ENCODE measurements at regions not wholly inside any gene's neighbourhood (a gene's known extent, or its start where the extent isn't known, plus 50 kb on each side); places are given as distances from the start of the nearest gene placed in this dataset.
"Not testable (repeated sequence)": the region's sequence is repeated elsewhere in the genome, so short reads cannot be mapped to it uniquely, and the experiment has no call there.

- TF ChIP-seq CTCF (IDR thresholded peaks at IDR 0.05; ENCODE audit: insufficient read depth, low read depth, low read length): no peak
- no peak for TF ChIP-seq EZH2 (IDR thresholded peaks at IDR 0.05; ENCODE audit: insufficient read depth, low read length)
- Histone ChIP-seq H3K4me1 (ENCODE audit: insufficient read depth, low read length) (no peaks in the 10 kb centered on the region), H3K4me3 (ENCODE audit: insufficient read depth, low read depth, low read length) (no peak overlapping the region), H3K27me3 (ENCODE audit: insufficient read depth, low read length) (no peaks in the 10 kb centered on the region), H3K27ac (ENCODE audit: low read depth, low read length) (no peak overlapping the region), H3K9ac (ENCODE audit: low read length) (no peak overlapping the region), H3K4me2 (ENCODE audit: low read length) (no peak overlapping the region), H3K9me3 (ENCODE audit: insufficient read depth, low read depth, low read length) (no peaks in the 10 kb centered on the region), H3K79me2 (ENCODE audit: insufficient read depth, low read length) (no peaks in the 10 kb centered on the region), H4K20me1 (ENCODE audit: insufficient read depth, low read length) (no peaks in the 10 kb centered on the region), H2AFZ (ENCODE audit: low read depth, low read length) (no peak overlapping the region), H3K36me3 (ENCODE audit: insufficient read depth, low read length) (no peaks in the 10 kb centered on the region)
- H3K36me3 Mint-ChIP-seq (ENCODE audit: low read depth, unreplicated experiment): no peaks in the 10 kb centered on the region
- DNase-seq (ENCODE audit: low read depth): no peak
- H3K4me3 Mint-ChIP-seq (ENCODE audit: unreplicated experiment): no peak overlapping the region
- peaks cover 4% of the 10 kb centered on the region for H3K4me1 Mint-ChIP-seq (ENCODE audit: low read depth, unreplicated experiment)
- no peak overlapping the region for H3K27ac Mint-ChIP-seq (ENCODE audit: unreplicated experiment)
- no peak for FAIRE-seq
- peaks cover 10% of the 10 kb centered on the region for H3K27me3 Mint-ChIP-seq (ENCODE audit: low read depth, unreplicated experiment)
- H3K9me3 Mint-ChIP-seq (ENCODE audit: unreplicated experiment): peaks cover 6% of the 10 kb centered on the region
These were observed 564.4 kb downstream of the MATN1 start for GRCh38 chr1:30159015-30159414.

- not testable (repeated sequence) for H3K4me3 ChIP-seq (ENCODE audit: insufficient read depth, low read depth, low read length); H3K27me3 Mint-ChIP-seq (ENCODE audit: low read depth, unreplicated experiment); FAIRE-seq; H3K36me3 Mint-ChIP-seq (ENCODE audit: low read depth, unreplicated experiment); H2AFZ ChIP-seq (ENCODE audit: low read depth, low read length); H3K27ac ChIP-seq (ENCODE audit: low read depth, low read length); H3K36me3 ChIP-seq (ENCODE audit: insufficient read depth, low read length); H3K9me3 ChIP-seq (ENCODE audit: insufficient read depth, low read depth, low read length); H3K9ac ChIP-seq (ENCODE audit: low read length); H3K27ac Mint-ChIP-seq (ENCODE audit: unreplicated experiment); H3K4me3 Mint-ChIP-seq (ENCODE audit: unreplicated experiment); H3K4me2 ChIP-seq (ENCODE audit: low read length); DNase-seq (ENCODE audit: low read depth); H3K4me1 ChIP-seq (ENCODE audit: insufficient read depth, low read length); H3K27me3 ChIP-seq (ENCODE audit: insufficient read depth, low read length); H3K79me2 ChIP-seq (ENCODE audit: insufficient read depth, low read length); H3K4me1 Mint-ChIP-seq (ENCODE audit: low read depth, unreplicated experiment); H4K20me1 ChIP-seq (ENCODE audit: insufficient read depth, low read length)
- H3K9me3 Mint-ChIP-seq (ENCODE audit: unreplicated experiment): peaks cover 20% of the 10 kb centered on the region
These were observed 567.7 kb downstream of the MATN1 start for GRCh38 chr1:30155698-30156097.

- FAIRE-seq; H3K4me2 ChIP-seq (ENCODE audit: low read length); H3K4me3 ChIP-seq (ENCODE audit: insufficient read depth, low read depth, low read length); H3K36me3 Mint-ChIP-seq (ENCODE audit: low read depth, unreplicated experiment); H3K4me3 Mint-ChIP-seq (ENCODE audit: unreplicated experiment); H3K27me3 ChIP-seq (ENCODE audit: insufficient read depth, low read length); H3K4me1 ChIP-seq (ENCODE audit: insufficient read depth, low read length); H3K4me1 Mint-ChIP-seq (ENCODE audit: low read depth, unreplicated experiment); H2AFZ ChIP-seq (ENCODE audit: low read depth, low read length); H3K27me3 Mint-ChIP-seq (ENCODE audit: low read depth, unreplicated experiment); H3K36me3 ChIP-seq (ENCODE audit: insufficient read depth, low read length); H3K27ac Mint-ChIP-seq (ENCODE audit: unreplicated experiment); H3K9me3 ChIP-seq (ENCODE audit: insufficient read depth, low read depth, low read length); H3K27ac ChIP-seq (ENCODE audit: low read depth, low read length); H4K20me1 ChIP-seq (ENCODE audit: insufficient read depth, low read length); H3K79me2 ChIP-seq (ENCODE audit: insufficient read depth, low read length); DNase-seq (ENCODE audit: low read depth); H3K9ac ChIP-seq (ENCODE audit: low read length): not testable (repeated sequence)
- peaks cover 22% of the 10 kb centered on the region for H3K9me3 Mint-ChIP-seq (ENCODE audit: unreplicated experiment)
These were observed 568.1 kb downstream of the MATN1 start for GRCh38 chr1:30155253-30155652.
